ENCODE measurements at regions not wholly inside any gene's neighbourhood (a gene's known extent, or its start where the extent isn't known, plus 50 kb on each side); places are given as distances from the start of the nearest gene placed in this dataset.

GRCh38 chr11:122059565-122059964 lies 56.5 kb downstream of the BLID start:
- TF ChIP-seq CTCF (IDR thresholded peaks at IDR 0.05) (no peak), EZH2 (IDR thresholded peaks at IDR 0.05; ENCODE audit: borderline replicate concordance, insufficient read depth, low read depth, low read length, poor library complexity, severe bottlenecking) (no peak)
